Right lung (tissue), 2 donors: ENCODE measurements at regions not wholly inside any gene's neighbourhood (a gene's known extent, or its start where the extent isn't known, plus 50 kb on each side); places are given as distances from the start of the nearest gene placed in this dataset.
"Not testable (repeated sequence)": the region's sequence is repeated elsewhere in the genome, so short reads cannot be mapped to it uniquely, and the experiment has no call there.

ENCODE experiments used
- DNase-seq, 2 donors: peaks; one replicate each; pipeline ENCODE4 v3.0.0-alpha.2; 2013

DNA sequence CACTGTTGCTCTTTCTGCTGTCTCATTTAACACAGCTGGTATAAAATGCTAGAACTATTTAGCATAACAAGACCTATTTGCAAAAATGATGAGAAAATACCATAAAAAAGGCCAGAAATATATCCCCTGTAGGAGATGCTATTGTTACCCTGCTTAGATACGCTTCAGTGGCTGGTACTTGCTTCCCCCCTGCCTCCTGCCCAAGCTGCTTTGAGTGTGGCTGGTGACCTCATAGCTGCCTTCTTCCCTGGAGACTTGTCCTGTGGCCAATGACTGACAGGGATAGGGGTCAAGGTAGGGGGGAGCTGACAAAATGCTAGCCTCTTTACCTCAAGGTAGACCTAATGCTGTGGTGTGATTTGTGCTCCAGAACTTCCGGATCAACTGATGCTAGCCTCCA, 150.2 kb upstream of the ZEB2 start:
- no peak for DNase-seq

DNA sequence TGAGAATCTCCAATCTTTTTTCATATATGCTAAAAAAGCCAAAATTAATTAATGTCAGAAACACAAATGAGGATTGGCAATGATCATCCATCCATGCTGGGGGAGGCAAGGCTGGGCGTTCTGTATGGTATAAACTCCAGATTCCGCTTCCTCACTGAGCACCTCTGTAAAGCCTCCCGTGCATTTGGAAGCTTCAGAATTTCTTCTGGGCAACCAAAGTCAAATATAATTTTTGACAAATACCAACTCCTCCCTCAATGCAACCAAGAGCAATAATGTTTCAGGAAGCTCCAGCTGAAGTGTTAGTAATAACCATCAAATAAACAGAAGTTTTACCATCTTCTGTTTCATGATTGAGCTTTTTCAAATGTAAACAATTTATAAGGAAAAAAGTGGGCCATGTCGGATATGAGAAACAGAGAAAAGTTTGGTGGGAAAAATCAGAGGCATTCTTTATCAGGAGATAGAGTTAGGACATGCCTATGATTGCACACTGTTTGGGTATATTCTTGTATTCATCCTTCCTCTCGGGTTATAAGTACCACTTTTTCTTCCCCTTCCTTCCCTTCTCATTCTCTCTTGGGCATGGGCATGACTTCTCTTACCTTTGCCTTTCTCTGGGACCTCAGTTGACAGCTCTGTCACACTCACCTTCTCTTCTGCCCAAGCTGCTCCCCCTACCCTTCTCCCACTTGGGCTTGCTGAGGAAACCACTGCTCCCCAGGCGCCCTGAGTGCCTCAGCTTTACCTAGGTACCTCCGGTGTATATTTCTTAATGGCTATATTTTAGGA, 149.5 kb upstream of the ZEB2 start:
- DNase-seq, result no peak

DNA sequence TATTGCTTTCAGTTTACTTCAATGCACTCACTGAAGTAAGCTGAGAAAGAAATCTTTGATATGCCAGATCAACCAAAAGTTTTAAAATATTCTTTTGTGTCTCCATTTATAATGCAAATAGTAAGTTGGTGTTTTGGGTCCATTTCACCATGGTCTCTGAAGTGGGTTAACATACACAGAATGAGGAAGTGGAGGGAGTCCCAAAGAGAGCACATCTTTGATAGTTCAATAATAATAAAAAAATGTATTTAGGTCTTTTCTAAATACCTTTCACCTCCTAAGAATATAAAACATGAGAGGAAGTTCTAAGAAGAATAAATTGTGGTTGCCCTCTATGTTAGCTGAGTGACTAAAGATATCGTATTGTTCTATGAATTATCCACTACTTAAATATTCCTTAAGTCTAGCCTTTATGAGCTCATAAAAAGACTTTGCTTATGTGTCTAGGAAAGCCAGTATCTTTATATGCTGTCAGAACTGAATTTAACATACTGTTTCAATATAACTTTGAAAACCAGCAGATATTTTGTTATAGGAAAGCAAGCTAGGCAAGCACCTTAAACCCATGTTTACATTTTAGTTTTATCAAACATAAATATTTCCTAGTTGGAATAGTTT, 148.7 kb upstream of the ZEB2 start:
- DNase-seq, result no peak

DNA sequence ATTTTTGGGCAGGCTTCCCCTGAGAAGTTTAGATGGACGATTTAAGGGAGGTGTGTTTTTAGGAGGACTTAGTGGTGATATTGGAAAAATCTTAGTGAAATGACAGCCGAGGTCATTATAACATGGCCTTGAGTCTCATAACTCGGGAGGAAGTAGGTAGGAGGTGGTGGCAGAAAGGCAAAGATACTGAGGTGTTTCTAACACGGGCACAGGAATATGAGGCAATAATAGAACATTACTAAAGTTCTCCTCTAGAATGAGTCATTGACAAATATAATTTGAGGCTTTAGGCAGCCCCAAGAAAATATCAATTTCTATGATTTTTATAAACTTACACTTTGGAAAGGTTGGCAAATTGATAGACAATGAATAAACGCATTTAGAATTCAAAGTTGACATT, 146.1 kb upstream of the ZEB2 start:
- no peak for DNase-seq

DNA sequence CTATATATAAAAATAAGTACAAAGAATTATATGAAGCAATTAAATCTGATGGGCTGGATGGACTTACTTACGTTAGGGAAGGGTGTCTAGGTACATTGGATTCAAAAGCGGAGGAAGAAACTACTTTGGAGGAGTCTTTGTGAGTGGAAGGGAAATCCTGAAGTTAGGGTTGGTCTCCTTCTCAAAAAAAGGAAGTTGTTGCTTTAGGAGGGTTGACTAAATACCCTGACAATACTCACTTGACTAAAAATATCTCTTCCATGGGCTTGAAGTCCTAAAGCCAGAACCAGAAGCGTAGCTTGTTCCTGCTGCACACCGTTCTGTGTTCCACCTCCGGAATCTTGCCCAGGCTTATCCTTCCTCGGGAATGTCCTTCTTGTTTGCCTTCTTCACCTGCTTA, 143.3 kb upstream of the ZEB2 start:
- no peak for DNase-seq

DNA sequence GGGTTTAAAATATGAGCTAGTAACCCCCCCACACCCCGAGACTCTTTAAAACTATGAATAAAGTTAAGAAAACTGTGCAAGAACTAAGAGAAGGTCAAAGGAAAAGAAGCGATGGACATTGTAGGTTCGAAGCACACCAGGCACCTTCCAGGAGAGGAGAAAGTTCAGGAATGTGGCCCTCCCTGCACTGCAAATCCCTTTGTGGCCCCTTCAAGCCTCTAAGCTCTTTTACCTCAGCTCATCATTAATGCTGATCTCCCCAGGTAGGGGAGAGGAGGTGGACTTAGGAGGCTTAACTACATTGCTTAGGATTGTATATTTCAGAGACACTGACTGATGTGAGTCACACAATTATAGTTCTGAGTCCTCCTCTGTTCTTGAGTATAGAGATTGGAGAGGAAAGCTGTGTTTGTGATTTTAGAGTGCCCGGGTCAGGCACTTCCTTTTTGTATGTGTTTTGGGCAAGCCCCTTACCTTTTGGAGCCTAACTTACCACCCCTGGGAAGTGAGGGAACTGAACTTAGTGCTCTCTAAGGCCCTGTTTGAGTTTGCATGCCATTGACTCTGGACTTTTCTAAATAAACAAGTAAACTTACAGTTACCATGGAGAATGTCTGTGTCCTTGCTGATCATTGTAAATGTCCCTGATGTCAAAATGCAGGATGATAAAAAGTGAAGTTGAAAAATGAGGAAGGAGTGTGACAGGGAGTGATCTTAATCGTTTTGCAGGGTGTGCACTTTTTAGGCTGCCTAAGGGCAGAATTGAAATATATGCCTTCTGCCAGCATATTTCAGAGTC, 140.8 kb upstream of the ZEB2 start:
- no peak for DNase-seq

DNA sequence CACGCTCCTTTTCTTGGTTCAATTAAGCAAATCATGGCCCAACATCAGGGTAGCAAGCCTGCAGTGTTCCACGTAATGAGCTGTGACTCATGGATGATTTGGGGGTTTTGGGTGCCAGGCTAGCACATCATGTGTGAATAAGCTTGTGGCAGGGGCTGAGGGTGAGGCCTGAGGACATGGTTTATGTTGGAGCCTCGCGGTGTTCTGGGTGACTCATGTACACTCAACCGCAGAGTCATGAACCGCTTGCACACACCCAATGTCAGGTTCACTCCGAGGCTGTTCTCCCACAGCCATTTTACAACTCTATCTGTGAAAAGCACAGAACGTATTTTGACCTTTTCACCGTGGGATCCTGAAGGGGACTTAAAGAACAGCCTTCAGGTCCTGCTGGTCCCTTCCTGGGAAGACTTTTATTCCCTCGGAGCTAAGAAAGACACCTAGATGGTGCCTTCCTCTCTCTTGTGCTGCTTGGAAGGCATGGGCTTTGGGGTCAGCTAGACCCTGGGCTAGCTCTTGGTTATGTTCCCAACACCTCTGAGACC, 139.9 kb upstream of the ZEB2 start:
- DNase-seq, result no peak

DNA sequence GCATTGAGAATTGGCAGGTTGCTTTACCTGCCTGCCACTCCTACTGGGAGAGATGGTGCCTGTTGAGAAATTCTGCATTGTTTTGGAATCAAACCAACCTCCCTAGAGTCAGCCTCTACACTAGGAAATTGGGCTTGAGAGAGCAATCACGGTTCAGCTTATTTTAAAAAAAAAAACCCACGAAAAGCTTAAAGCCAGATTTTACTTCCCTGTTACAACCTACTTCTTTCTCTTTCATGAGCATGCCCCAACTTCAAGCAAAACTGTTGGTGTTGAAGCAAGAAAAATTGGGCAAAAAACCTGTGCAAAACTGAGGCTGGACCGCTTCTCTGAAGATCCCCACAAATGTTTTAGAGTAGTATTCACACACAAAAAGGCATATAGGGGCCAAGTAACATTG, 134.6 kb upstream of the ZEB2 start:
- DNase-seq, result no peak

DNA sequence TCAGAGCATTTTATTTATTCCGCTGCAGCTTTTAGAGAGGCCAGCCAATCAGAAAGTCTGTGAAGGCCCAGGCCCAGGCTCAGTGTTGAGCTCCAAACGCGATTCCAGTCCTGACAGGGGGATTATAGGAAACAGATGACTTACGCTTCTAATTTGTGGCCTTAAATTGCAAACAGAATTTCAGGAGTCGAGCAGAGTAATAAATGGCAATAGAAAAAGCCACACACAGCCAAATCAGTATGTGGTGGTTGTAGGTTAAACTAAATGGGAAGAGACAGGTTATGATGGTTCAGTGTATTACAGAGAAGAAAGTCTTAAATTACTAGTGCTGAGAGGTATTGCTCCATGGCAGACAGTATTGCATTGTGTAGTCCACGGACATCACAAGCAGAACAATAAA, 131.0 kb upstream of the ZEB2 start:
- DNase-seq, result no peak

DNA sequence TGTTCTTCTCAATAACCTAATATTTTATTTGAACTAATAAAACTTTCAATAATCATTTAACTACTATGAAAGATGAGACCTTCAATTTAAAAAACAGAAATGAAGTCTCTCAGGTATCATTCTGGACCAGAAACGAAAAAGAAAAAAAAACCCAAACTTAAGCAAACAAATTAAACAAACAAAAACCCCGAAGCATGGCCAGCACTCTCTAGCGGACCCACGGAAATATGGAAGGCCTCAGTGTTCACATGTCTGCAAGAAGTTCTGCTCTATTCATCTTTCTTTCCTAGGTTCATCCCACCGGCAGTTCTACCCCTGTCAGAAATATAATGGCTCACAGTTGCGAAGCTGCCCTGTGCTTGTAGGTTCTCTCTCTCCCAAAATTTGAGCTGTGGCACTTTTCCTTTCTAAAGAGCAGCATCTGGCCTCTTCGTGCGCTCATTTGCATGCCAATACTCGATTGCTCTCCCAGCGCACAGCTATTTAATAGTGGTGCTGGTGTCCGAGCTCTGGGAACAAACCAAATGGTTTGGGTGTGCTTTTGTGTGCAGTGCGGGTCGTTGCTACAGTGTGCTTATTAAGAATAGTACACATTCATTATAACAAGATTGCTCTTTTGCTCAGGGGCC, 129.0 kb upstream of the ZEB2 start:
- DNase-seq, result no peak

DNA sequence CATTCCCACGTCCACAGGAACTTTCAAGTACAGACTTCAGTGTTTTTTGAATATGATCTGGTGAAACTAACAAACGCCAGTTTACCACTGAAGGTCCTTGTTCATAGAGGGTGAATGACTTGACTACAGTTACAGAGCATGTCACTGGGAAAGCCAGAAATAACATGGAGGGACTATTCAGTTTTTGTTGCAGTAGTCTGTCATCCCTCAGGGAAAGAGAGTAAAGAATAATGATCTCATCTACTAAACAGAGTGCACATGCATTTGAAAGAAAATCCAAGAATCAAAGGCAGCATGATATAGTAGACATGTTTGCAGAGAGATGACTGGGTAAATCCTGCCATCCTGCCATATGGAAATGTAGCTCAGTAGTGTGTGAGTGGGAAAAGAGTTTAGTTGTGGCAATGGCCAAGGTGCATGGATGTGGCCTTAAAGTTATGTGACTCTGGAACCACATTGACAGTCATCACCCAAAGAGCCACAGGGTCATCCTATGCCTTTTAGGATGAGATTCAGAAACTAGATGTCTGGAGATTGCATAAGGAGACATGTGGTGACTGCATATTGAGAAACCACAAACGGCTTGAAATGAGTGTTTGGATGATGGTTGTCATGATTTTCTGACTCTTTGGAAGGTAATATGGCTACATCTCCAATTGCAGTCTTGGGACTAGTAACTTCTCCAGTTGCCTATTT, 125.3 kb upstream of the ZEB2 start:
- DNase-seq, result no peak

DNA sequence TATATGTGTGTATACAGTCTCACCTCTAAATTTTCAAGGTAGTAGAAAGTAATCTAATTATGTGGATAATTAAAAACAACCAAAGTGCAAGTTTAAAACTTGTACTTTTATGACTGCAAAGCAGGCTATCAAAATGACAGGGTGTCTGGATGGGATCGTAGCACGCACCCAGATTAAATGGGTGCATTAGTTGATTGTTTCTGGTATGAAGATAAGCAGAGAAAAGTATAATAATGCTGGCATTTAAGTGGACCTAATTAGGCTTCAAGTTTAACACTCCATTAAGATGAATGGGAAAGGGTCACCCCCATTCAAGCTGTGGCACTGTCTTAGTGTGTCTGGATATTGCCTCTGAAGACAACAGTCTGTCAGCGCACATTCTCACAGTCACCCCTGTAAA, 124.6 kb upstream of the ZEB2 start:
- DNase-seq, result no peak

DNA sequence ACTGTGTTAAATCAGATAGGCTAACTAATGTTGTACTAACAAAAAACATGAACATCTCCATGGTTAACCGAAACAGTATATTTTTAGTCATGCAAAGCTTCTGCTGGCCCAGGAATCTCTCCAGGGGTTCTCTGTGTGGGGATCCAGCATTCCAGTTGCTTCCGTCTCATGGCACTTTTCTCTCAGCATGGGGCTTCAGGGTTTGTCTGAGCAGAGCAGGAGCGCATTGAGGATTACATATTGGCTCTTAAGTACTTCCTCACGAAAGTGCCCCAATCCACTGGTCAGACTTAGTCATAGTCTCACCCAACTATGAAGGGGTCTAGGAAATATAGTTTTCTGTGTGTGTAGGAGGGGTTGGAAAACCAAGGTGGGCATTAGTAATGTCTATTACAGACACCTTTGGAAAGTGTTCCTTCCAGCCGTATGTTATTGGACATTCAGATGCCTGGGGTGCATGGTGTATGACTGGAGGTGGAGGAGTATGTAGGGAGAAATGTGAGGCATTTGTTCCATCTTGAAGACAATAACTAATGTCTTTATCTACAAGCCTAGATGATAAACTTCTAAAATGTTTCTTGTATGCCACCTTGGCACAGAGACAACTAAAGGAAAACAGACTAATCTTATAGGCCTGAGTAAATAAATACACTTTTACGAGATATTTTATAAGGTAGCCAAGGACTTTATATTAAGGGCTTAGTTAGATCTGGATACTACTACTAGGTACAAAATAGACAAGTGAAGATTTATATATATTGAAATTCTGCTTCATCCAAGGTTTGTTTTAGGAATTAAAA, 123.8 kb upstream of the ZEB2 start:
- DNase-seq, result no peak

DNA sequence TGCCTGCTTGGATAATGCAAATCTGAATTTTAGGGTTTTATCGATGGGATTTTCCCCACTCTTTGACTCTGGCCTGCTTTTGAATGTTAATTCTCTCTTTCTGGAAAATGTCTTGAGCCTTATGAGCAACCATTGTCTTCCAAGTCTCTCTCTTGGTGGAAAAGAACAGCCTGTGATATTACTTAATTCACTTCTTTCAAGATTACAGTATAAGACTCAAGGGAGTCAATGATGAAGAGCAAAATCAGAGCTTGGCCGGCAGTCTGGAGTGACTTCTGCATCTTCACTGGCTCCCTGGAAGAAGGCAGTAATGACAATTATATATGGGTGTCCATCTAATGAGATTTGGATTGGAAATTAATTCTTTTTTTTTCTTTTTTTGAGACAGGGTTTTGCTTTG, 122.9 kb upstream of the ZEB2 start:
- no peak for DNase-seq

DNA sequence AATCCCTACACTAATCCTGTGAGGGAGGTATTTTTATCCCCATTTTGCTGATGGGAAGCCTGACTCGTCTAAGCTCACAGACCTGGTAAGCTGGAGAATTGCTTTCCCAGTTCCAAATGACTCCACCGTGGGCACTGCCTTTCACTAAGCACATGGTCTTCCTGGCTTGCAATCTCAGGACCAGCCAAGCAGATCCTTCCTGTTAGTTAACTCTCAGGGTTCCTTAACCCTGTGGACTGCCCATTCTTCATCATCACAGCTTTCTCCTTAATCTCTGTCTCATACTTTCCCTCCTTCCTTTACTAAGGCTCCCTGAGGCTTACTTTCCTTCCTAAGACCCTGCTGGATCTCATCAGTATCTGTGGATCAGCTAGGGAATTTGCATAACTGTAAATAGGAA, 122.2 kb upstream of the ZEB2 start:
- no peak for DNase-seq

DNA sequence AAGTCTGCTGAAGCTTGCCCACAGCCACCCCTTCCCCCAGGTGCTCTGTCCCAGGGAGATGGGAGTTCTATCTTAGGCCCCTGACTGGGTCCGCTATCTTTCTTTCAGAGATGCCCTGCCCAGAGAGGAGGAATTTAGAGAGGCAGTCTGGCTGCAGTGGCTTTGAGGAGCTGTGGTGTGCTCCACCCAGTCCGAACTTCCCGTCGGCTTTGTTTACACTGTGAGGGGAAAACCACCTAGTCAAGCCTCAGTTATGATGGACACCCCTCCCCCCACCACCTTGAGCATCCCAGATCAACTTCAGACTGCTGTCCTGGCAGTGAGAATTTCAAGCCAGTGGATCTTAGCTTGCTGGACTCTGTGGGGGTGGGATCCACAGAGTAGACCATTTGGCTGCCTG, 118.3 kb upstream of the ZEB2 start:
- DNase-seq, result not testable (repeated sequence)

DNA sequence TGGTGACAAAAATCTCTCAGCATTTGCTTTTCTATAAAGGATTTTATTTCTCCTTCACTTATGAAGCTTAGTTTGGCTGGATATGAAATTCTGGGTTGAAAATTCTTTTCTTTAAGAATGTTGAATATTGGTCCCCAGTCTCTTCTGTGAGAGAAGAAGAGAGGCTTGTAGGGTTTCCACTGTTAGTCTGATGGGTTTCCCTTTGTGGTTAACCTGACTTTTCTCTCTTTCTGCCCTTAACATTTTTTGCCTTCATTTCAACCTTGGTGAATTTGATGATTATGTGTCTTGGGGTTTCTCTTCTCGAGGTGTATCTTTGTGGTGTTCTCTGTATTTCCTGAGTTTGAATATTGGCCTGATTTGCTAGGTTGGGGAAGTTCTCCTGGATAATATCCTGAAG, 116.9 kb upstream of the ZEB2 start:
- DNase-seq, result not testable (repeated sequence)

DNA sequence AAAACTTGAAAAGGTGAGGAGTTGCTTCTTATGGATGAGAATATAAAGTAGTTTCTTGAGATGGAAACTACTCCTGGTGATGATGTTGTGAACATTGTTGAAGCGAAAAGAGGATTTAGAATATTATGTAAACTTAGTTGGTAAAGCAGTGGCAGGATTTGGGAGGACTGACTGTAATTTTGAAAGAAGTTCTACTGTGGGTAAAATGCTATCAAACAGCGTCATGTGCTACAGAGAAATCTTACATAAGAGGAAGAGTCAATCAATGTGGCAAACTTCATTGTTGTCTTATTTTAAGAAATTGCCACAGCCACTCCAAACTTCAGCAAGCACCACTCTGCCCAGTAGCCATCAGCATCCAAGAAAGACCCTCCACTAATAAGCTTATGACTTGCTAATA, 112.9 kb upstream of the ZEB2 start:
- DNase-seq, result no peak

DNA sequence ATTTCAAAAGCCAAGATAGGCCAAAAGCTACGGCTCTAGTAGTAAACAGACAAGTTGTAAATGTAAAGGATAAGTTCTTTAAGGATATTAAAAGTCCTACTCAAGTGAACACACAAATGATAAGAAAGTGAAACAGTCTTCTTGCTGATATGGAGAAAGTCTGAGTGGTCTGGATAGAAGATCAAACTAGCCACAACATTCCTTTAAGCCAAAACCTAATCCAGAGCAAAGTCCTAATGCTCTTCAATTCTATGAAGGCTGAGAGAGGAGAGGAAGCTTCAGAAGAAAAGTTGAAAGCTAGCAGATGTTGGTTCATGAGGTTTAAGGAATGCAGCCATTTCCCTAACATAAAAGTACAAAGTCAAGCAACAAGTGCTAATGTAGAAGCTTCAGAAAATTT, 111.7 kb upstream of the ZEB2 start:
- no peak for DNase-seq

DNA sequence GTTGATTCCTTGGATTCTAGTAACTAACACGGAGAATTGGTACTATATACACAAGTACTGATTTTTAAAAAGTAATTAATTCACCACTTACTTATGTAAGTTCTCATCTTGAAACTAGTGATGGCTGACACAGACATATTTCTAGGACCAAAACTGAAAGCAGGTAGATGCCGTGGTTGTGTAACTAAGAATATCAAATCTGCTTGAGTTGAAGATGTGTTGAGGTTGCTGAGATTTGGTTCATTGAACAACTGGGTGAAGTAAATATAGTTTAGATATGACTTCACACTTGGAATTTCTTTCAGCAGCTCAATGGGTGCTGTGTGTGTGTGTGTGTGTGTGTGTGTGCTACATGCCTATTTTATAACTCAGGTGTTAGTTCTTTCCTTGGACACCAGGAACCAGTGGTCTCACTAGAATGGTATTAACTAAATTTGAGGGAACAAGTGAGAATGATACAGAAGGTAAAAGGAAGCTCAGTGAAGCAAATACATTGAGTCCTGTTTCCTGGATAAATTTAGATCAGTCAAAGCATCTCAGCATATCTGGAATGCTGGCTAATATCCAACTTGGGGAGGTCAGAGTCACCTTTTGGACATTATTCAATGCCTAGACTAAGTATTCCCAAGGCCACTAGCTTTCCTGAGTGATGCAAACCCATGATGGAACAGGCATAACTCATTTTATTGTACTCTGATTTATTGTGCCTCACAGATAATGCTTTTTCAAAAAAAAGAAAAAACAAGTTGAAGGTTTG, 110.7 kb upstream of the ZEB2 start:
- no peak for DNase-seq
